ENCODE measurements at regions not wholly inside any gene's neighbourhood (a gene's known extent, or its start where the extent isn't known, plus 50 kb on each side); places are given as distances from the start of the nearest gene placed in this dataset.

GRCh38 chr10:121680879-121681655 lies 82.8 kb upstream of the FGFR2 start:
- Histone ChIP-seq H3F3A (ENCODE audit: control insufficient read depth, insufficient read depth) (no peaks in the 10 kb centered on the region), H3K4me2 (ENCODE audit: low read length) (no peak overlapping the region), H4K20me1 (ENCODE audit: control insufficient read depth, insufficient read depth, low read depth, low read length) (no peaks in the 10 kb centered on the region), H3K27me3 (ENCODE audit: control insufficient read depth, low read length) (0 out of 2 replicates have a peak, but pooled peaks cover 4% of the 10 kb centered on the region), H3K27ac (ENCODE audit: low read depth, low read length) (no peak overlapping the region), H3K79me2 (ENCODE audit: control insufficient read depth, low read length) (no peaks in the 10 kb centered on the region), H3K9me2 (replicated peaks; ENCODE audit: control insufficient read depth, low read length) (no peaks in the 10 kb centered on the region), H3K4me3 (ENCODE audit: low read length) (no peak overlapping the region), H3K36me3 (ENCODE audit: control insufficient read depth, low read length) (no peaks in the 10 kb centered on the region), H3K4me1 (ENCODE audit: control insufficient read depth, low read length) (no peaks in the 10 kb centered on the region), H3K9me3 (ENCODE audit: control insufficient read depth, insufficient read depth, low read length) (no peaks in the 10 kb centered on the region)
- TF ChIP-seq, protein P1, sequence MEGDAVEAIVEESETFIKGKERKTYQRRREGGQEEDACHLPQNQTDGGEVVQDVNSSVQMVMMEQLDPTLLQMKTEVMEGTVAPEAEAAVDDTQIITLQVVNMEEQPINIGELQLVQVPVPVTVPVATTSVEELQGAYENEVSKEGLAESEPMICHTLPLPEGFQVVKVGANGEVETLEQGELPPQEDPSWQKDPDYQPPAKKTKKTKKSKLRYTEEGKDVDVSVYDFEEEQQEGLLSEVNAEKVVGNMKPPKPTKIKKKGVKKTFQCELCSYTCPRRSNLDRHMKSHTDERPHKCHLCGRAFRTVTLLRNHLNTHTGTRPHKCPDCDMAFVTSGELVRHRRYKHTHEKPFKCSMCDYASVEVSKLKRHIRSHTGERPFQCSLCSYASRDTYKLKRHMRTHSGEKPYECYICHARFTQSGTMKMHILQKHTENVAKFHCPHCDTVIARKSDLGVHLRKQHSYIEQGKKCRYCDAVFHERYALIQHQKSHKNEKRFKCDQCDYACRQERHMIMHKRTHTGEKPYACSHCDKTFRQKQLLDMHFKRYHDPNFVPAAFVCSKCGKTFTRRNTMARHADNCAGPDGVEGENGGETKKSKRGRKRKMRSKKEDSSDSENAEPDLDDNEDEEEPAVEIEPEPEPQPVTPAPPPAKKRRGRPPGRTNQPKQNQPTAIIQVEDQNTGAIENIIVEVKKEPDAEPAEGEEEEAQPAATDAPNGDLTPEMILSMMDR (IDR thresholded peaks at IDR 0.05; ENCODE audit: low read depth, low read length, poor library complexity, severe bottlenecking) = no peak
- TF ChIP-seq EZH2phosphoT487 (IDR thresholded peaks at IDR 0.05; ENCODE audit: borderline replicate concordance, low read length) = no peak

DNA sequence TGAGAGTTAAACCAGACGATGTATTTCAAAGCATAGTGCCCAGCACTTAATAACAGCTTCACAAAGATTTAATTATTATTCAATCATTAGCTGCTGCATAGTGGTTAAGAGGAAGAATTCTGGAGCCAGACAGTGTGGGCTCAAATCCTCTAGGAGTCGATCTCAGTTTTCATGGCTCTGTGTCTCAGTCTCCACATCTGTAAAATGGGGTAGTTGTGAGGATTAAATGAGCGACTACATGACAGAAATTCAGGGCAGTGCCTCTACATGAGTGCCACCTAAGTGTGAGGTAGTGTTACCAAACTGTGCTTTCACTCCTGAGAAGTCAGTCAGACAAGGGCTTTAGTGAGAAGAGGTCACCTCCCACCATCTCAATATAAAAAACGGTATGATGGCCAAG lies 81.7 kb upstream of the FGFR2 start:
- Histone ChIP-seq H3F3A (ENCODE audit: control insufficient read depth, insufficient read depth) (no peaks in the 10 kb centered on the region), H3K4me3 (ENCODE audit: low read length) (no peak overlapping the region), H3K4me1 (ENCODE audit: control insufficient read depth, low read length) (no peaks in the 10 kb centered on the region), H3K79me2 (ENCODE audit: control insufficient read depth, low read length) (no peaks in the 10 kb centered on the region), H3K27me3 (ENCODE audit: control insufficient read depth, low read length) (0 out of 2 replicates have a peak, but pooled peaks cover 4% of the 10 kb centered on the region), H3K9me2 (replicated peaks; ENCODE audit: control insufficient read depth, low read length) (no peaks in the 10 kb centered on the region), H4K20me1 (ENCODE audit: control insufficient read depth, insufficient read depth, low read depth, low read length) (no peaks in the 10 kb centered on the region), H3K36me3 (ENCODE audit: control insufficient read depth, low read length) (no peaks in the 10 kb centered on the region), H3K9me3 (ENCODE audit: control insufficient read depth, insufficient read depth, low read length) (no peaks in the 10 kb centered on the region), H3K4me2 (ENCODE audit: low read length) (no peak overlapping the region), H3K27ac (ENCODE audit: low read depth, low read length) (no peak overlapping the region)
- TF ChIP-seq, protein P1 (IDR thresholded peaks at IDR 0.05; ENCODE audit: low read depth, low read length, poor library complexity, severe bottlenecking) = no peak
- TF ChIP-seq EZH2phosphoT487 (IDR thresholded peaks at IDR 0.05; ENCODE audit: borderline replicate concordance, low read length) = no peak

DNA sequence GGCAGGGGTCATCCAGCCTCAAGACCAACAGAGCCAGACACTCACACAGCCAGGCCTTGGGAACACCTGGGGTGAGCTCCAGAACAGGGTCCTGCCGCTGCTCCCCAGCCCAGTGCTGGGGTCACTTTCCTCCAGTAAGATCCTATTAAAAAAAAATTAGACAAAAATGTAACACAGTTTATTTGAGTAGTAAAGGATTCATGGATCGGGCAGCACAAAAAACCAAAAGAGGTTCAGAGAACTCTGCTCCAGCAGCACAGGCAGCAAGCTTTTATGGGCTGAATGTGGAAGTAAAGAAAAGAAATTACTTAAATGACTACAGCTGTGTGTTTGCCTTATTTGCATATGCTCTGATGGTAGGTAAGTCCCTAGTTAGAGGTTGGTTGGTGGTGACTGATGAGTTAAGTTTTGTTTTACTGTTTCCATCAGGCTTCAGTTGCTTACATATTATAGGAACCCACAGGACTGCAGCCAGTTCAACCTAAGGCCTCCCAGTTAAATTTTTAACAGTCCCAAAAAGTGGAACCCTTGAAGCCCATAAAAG lies 80.5 kb upstream of the FGFR2 start:
- Histone ChIP-seq H3F3A (ENCODE audit: control insufficient read depth, insufficient read depth) (no peaks in the 10 kb centered on the region), H4K20me1 (ENCODE audit: control insufficient read depth, insufficient read depth, low read depth, low read length) (no peaks in the 10 kb centered on the region), H3K9me3 (ENCODE audit: control insufficient read depth, insufficient read depth, low read length) (no peaks in the 10 kb centered on the region), H3K27ac (ENCODE audit: low read depth, low read length) (no peak overlapping the region), H3K4me1 (ENCODE audit: control insufficient read depth, low read length) (no peaks in the 10 kb centered on the region), H3K4me3 (ENCODE audit: low read length) (no peak overlapping the region), H3K36me3 (ENCODE audit: control insufficient read depth, low read length) (no peaks in the 10 kb centered on the region), H3K4me2 (ENCODE audit: low read length) (no peak overlapping the region), H3K9me2 (replicated peaks; ENCODE audit: control insufficient read depth, low read length) (no peaks in the 10 kb centered on the region), H3K27me3 (ENCODE audit: control insufficient read depth, low read length) (0 out of 2 replicates have a peak, but pooled peaks cover 4% of the 10 kb centered on the region), H3K79me2 (ENCODE audit: control insufficient read depth, low read length) (no peaks in the 10 kb centered on the region)
- TF ChIP-seq, protein P1 (IDR thresholded peaks at IDR 0.05; ENCODE audit: low read depth, low read length, poor library complexity, severe bottlenecking) = no peak
- no peak for TF ChIP-seq EZH2phosphoT487 (IDR thresholded peaks at IDR 0.05; ENCODE audit: borderline replicate concordance, low read length)
